ENCODE measurements at regions not wholly inside any gene's neighbourhood (a gene's known extent, or its start where the extent isn't known, plus 50 kb on each side); places are given as distances from the start of the nearest gene placed in this dataset.

DNA sequence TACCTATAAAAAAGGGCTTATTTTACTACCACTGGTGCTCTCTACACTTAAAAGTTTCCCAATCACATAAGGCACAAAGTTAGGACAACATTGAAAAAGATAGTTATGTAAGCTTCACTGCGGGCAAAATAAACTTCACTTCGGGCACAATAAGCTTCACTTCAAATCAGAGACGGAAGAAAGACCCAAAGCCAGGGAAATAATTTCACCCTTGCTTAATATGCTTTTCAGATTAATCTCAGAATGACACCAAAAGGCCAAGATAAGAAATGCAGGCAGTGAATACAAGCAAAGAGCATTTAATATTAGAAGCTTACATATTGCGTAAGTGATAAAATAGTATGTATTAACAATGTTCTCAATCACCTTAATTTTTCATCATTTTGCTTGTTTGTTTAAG is 444.2 kb downstream of the SETD4 start:
- Histone ChIP-seq H3K4me3 (ENCODE audit: low read depth in 1 of 5, low read length in 5 of 5) (no peak overlapping the region), H3K27me3 (ENCODE audit: control insufficient read depth in 5 of 5, insufficient read depth in 4 of 5, low read length in 5 of 5) (no peaks in the 10 kb centered on the region), H3K4me1 (ENCODE audit: control insufficient read depth in 5 of 5, insufficient read depth in 5 of 5, low read length in 5 of 5) (peaks cover 0 to 2% (median 0%) of the 10 kb centered on the region in 5 donors), H3K36me3 (ENCODE audit: control insufficient read depth in 5 of 5, insufficient read depth in 5 of 5, low read length in 5 of 5) (no peaks in the 10 kb centered on the region), H3K9ac (ENCODE audit: low read length in 5 of 5) (no peak overlapping the region), H3K27ac (ENCODE audit: low read depth, low read length) (no peak overlapping the region), H3K9me3 (ENCODE audit: control insufficient read depth in 5 of 5, low read length in 5 of 5) (no peaks in the 10 kb centered on the region)

DNA sequence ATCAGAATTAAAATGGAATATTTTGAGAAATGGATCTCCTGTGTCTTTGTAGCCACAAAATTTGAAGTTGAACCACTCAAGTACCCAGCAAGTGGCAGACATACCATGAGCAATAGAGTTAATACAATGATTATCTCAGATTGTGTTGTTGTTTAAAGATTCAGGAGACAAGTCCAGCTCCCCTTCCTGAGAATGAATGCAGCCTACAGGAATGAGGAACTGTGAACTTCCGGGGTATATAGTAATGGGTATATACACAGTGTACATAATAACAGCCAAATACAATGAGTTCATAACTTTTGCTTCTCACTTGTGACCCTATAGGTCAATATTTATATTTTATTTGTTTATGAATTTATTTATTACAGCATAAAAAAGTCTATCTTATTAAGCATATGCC is 445.0 kb downstream of the SETD4 start:
- Histone ChIP-seq H3K9me3 (ENCODE audit: control insufficient read depth in 5 of 5, low read length in 5 of 5) (no peaks in the 10 kb centered on the region), H3K27ac (ENCODE audit: low read depth, low read length) (no peak overlapping the region), H3K4me1 (ENCODE audit: control insufficient read depth in 5 of 5, insufficient read depth in 5 of 5, low read length in 5 of 5) (peaks cover 0 to 2% (median 0%) of the 10 kb centered on the region in 5 donors), H3K36me3 (ENCODE audit: control insufficient read depth in 5 of 5, insufficient read depth in 5 of 5, low read length in 5 of 5) (no peaks in the 10 kb centered on the region), H3K4me3 (ENCODE audit: low read depth in 1 of 5, low read length in 5 of 5) (no peak overlapping the region), H3K9ac (ENCODE audit: low read length in 5 of 5) (no peak overlapping the region), H3K27me3 (ENCODE audit: control insufficient read depth in 5 of 5, insufficient read depth in 4 of 5, low read length in 5 of 5) (no peaks in the 10 kb centered on the region)

DNA sequence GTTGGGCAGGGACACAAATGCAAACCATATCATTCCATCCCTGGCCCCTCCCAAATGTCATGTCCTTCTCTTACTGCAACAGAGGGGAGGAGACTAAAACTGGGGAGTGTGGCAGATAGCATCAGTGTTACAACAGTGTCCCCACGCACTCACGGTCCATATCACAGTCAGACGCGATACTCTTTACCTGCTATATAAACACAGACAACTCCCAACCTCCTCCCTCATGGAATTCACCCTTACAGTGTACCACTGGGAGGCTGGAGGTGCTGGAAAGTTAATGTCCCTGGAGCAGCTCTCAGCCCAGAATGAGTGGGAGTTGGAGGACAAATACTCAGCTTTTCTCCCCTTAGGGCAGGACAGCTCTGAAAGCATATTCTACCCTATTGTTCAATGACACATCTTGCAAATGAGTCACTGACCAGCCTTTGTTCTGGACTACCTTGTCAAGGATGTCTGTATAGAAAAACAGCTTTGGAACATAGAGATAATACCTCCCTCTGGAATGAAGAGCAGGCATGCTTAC is 445.9 kb downstream of the SETD4 start:
- Histone ChIP-seq H3K4me1 (ENCODE audit: control insufficient read depth in 5 of 5, insufficient read depth in 5 of 5, low read length in 5 of 5) (peaks cover 0 to 2% (median 0%) of the 10 kb centered on the region in 5 donors), H3K9me3 (ENCODE audit: control insufficient read depth in 5 of 5, low read length in 5 of 5) (no peaks in the 10 kb centered on the region), H3K36me3 (ENCODE audit: control insufficient read depth in 5 of 5, insufficient read depth in 5 of 5, low read length in 5 of 5) (no peaks in the 10 kb centered on the region), H3K27ac (ENCODE audit: low read depth, low read length) (no peak overlapping the region), H3K27me3 (ENCODE audit: control insufficient read depth in 5 of 5, insufficient read depth in 4 of 5, low read length in 5 of 5) (no peaks in the 10 kb centered on the region), H3K4me3 (ENCODE audit: low read depth in 1 of 5, low read length in 5 of 5) (no peak overlapping the region), H3K9ac (ENCODE audit: low read length in 5 of 5) (no peak overlapping the region)

DNA sequence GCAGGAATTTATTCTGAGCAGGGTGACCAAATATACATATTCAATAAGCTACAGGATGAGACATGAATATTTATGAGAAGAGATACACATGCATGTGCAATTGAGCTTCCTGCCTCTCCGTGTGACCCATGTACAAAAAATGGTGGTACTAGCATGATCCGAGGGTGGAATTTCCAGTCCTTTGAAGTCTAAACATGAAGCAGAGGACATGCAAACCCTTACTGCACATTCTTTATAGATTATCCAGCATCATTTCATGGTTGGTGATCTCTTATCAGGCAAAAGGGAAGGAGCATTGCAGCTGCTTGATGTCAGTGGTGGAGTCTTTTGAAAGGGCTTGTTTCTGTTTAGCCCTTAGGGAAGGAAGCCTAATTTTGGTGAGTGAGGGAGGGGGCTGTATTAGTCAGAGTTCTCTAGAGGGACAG is 448.6 kb downstream of the SETD4 start:
- Histone ChIP-seq H3K27ac (ENCODE audit: low read depth, low read length) (no peak overlapping the region), H3K9me3 (ENCODE audit: control insufficient read depth in 5 of 5, low read length in 5 of 5) (no peaks in the 10 kb centered on the region), H3K27me3 (ENCODE audit: control insufficient read depth in 5 of 5, insufficient read depth in 4 of 5, low read length in 5 of 5) (no peaks in the 10 kb centered on the region), H3K4me3 (ENCODE audit: low read depth in 1 of 5, low read length in 5 of 5) (no peak overlapping the region), H3K4me1 (ENCODE audit: control insufficient read depth in 5 of 5, insufficient read depth in 5 of 5, low read length in 5 of 5) (peaks cover 0 to 2% (median 0%) of the 10 kb centered on the region in 5 donors), H3K36me3 (ENCODE audit: control insufficient read depth in 5 of 5, insufficient read depth in 5 of 5, low read length in 5 of 5) (no peaks in the 10 kb centered on the region), H3K9ac (ENCODE audit: low read length in 5 of 5) (no peak overlapping the region)

DNA sequence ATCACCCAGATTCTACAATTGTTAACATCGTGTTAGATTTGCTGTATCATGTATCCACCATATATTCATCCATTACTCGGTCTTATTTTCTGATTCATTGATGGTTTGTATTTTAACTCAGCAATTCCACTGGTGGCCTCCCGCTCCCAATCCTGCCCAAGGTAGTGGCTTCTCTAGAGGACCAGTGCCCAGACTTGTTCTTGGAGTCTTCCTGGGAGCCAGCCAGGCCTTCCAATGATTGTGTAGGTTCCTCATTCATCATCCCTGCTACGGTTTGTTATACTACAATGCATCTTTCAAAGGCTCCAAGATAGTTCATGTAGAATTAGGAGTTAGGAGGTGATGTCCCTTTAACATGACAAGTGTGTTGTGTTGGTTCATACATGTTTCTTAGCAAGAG is 451.1 kb downstream of the SETD4 start:
- Histone ChIP-seq H3K4me1 (ENCODE audit: control insufficient read depth in 5 of 5, insufficient read depth in 5 of 5, low read length in 5 of 5) (peaks cover 0 to 2% (median 0%) of the 10 kb centered on the region in 5 donors), H3K9ac (ENCODE audit: low read length in 5 of 5) (no peak overlapping the region), H3K27ac (ENCODE audit: low read depth, low read length) (no peak overlapping the region), H3K9me3 (ENCODE audit: control insufficient read depth in 5 of 5, low read length in 5 of 5) (no peaks in the 10 kb centered on the region), H3K36me3 (ENCODE audit: control insufficient read depth in 5 of 5, insufficient read depth in 5 of 5, low read length in 5 of 5) (no peaks in the 10 kb centered on the region), H3K27me3 (ENCODE audit: control insufficient read depth in 5 of 5, insufficient read depth in 4 of 5, low read length in 5 of 5) (no peaks in the 10 kb centered on the region), H3K4me3 (ENCODE audit: low read depth in 1 of 5, low read length in 5 of 5) (no peak overlapping the region)

DNA sequence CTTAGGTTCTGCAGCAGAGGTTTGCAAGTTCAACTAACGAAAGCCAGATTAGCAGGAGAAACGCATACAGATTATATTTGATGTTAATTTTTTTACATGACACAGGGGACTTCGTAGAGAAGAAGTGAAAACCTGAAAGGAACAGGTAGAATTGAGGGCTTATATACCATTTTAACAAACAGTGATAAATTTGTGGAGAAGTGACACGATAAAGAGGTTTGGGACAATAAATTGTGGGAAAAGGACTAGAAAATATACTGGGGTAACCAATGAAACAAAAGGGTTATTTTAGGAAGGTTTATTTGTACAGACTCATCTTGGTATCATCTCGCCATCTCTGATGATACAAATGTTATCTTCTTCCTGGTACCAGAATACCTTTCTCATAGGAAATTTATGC is 452.9 kb downstream of the SETD4 start:
- Histone ChIP-seq H3K4me3 (ENCODE audit: low read depth in 1 of 5, low read length in 5 of 5) (no peak overlapping the region), H3K9ac (ENCODE audit: low read length in 5 of 5) (no peak overlapping the region), H3K27ac (ENCODE audit: low read depth, low read length) (no peak overlapping the region), H3K9me3 (ENCODE audit: control insufficient read depth in 5 of 5, low read length in 5 of 5) (no peaks in the 10 kb centered on the region), H3K36me3 (ENCODE audit: control insufficient read depth in 5 of 5, insufficient read depth in 5 of 5, low read length in 5 of 5) (no peaks in the 10 kb centered on the region), H3K27me3 (ENCODE audit: control insufficient read depth in 5 of 5, insufficient read depth in 4 of 5, low read length in 5 of 5) (peaks cover 0 to 5% (median 0%) of the 10 kb centered on the region in 5 donors), H3K4me1 (ENCODE audit: control insufficient read depth in 5 of 5, insufficient read depth in 5 of 5, low read length in 5 of 5) (no peaks in the 10 kb centered on the region)

DNA sequence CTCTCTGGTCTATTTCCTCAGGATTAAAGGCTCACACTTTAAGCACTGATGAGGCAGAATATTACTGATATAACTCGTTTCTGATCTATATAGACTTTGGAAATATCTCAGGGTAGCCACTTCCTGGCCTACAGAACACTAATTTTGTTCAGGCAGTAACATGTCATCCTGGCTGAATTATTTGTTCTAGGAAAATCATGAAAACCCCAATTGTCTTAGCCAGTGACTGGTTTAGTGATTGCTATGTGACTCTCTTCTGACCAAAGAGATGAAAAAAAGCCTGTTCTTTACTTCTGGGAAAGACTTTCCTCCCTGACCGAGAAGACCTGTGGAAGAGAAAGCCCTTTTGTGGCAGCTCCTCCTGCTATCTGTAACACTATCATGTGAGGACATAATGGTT is 453.7 kb downstream of the SETD4 start:
- Histone ChIP-seq H3K27me3 (ENCODE audit: control insufficient read depth in 5 of 5, insufficient read depth in 4 of 5, low read length in 5 of 5) (peaks cover 0 to 5% (median 0%) of the 10 kb centered on the region in 5 donors), H3K27ac (ENCODE audit: low read depth, low read length) (no peak overlapping the region), H3K4me3 (ENCODE audit: low read depth in 1 of 5, low read length in 5 of 5) (no peak overlapping the region), H3K36me3 (ENCODE audit: control insufficient read depth in 5 of 5, insufficient read depth in 5 of 5, low read length in 5 of 5) (no peaks in the 10 kb centered on the region), H3K9ac (ENCODE audit: low read length in 5 of 5) (no peak overlapping the region), H3K9me3 (ENCODE audit: control insufficient read depth in 5 of 5, low read length in 5 of 5) (no peaks in the 10 kb centered on the region), H3K4me1 (ENCODE audit: control insufficient read depth in 5 of 5, insufficient read depth in 5 of 5, low read length in 5 of 5) (no peaks in the 10 kb centered on the region)

DNA sequence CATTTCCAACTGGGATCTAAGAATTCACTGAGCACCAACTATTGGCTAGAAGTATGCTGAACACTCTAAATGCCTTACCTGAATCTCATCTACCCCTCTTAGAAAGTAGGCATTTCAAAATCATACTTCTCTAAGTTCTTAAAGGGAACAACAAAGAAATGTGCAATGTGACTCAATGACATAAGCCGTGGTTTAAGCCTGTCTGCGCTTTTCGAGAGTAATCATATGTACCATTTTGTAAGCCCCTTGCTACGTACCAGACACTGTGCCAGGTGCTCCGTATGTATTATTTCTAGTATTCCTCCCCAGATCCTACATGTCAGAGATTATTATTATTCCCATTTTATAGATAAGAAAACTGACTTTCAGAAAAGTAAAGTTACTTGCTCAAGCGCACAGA is 454.2 kb downstream of the SETD4 start:
- H3K36me3 ChIP-seq (ENCODE audit: control insufficient read depth in 5 of 5, insufficient read depth in 5 of 5, low read length in 5 of 5) = no peaks in the 10 kb centered on the region
- peaks cover 0 to 5% (median 0%) of the 10 kb centered on the region in 5 donors for H3K27me3 ChIP-seq (ENCODE audit: control insufficient read depth in 5 of 5, insufficient read depth in 4 of 5, low read length in 5 of 5)
- no peak overlapping the region for H3K27ac ChIP-seq (ENCODE audit: low read depth, low read length)

DNA sequence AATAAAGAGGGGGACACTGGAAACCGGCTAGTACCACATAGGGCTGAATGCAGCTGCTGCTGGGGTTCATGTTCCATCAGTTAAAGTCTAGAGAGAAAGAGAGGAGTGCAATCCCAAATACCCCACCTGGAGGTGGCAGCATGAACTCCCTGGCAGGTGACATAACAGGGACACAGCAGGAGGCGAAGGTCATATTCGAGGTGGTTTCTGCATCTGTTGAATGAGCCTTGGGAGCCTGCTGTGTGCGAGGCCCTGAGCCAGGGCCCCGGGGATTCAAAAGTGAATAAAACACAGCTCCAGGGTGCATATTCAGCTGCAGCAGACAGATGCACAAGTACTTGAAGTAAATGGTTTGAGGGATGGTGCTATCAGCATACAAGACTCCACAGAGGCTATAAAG is 456.8 kb downstream of the SETD4 start:
- no peak overlapping the region for H3K27ac ChIP-seq (ENCODE audit: low read depth, low read length)
- no peak overlapping the region for H3K9ac ChIP-seq (ENCODE audit: low read length in 5 of 5)
- peaks cover 0 to 5% (median 2%) of the 10 kb centered on the region in 5 donors for H3K27me3 ChIP-seq (ENCODE audit: control insufficient read depth in 5 of 5, insufficient read depth in 4 of 5, low read length in 5 of 5)
- H3K4me3 ChIP-seq (ENCODE audit: low read depth in 1 of 5, low read length in 5 of 5) = no peak overlapping the region
- H3K4me1 ChIP-seq (ENCODE audit: control insufficient read depth in 5 of 5, insufficient read depth in 5 of 5, low read length in 5 of 5) = no peaks in the 10 kb centered on the region
- H3K9me3 ChIP-seq (ENCODE audit: control insufficient read depth in 5 of 5, low read length in 5 of 5) = no peaks in the 10 kb centered on the region
- H3K36me3 ChIP-seq (ENCODE audit: control insufficient read depth in 5 of 5, insufficient read depth in 5 of 5, low read length in 5 of 5) = no peaks in the 10 kb centered on the region

More for the DNA sequence above, 454.2 kb downstream of the SETD4 start:
- no peak overlapping the region for H3K9ac ChIP-seq (ENCODE audit: low read length in 5 of 5)
- no peaks in the 10 kb centered on the region for H3K9me3 ChIP-seq (ENCODE audit: control insufficient read depth in 5 of 5, low read length in 5 of 5)
- H3K4me3 ChIP-seq (ENCODE audit: low read depth in 1 of 5, low read length in 5 of 5) = no peak overlapping the region
- no peaks in the 10 kb centered on the region for H3K4me1 ChIP-seq (ENCODE audit: control insufficient read depth in 5 of 5, insufficient read depth in 5 of 5, low read length in 5 of 5)

DNA sequence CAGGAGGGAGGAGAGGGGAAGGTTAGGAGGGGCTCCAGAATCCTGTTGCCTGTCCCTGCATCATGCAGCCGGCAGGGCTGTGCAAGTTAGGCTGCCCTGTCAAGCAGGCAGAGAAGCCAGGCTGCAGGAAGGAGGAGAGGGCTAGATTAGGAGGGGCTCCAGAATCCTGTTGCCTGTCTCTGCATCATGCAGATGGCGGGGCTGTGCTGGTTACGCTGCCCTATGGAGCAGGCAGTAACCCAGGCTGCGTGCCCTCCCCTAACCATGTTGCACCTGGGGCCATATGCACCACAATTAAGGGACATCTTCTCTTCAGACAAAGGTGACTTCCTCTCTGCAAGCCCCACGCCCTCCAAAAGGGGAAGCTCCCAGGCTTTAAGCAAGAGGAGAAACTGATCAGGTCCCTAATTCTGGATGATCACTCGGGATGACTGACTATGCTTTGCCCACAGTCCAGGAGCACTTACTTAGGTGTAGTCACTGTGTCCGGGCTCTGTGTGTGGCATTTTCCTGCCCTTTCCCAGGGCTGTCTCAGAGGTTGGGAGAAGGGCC is 457.4 kb downstream of the SETD4 start:
- H3K9ac ChIP-seq (ENCODE audit: low read length in 5 of 5) = no peak overlapping the region
- peaks cover 0 to 5% (median 4%) of the 10 kb centered on the region in 5 donors for H3K27me3 ChIP-seq (ENCODE audit: control insufficient read depth in 5 of 5, insufficient read depth in 4 of 5, low read length in 5 of 5)
- H3K27ac ChIP-seq (ENCODE audit: low read depth, low read length) = no peak overlapping the region
- no peak overlapping the region for H3K4me3 ChIP-seq (ENCODE audit: low read depth in 1 of 5, low read length in 5 of 5)
- H3K9me3 ChIP-seq (ENCODE audit: control insufficient read depth in 5 of 5, low read length in 5 of 5) = no peaks in the 10 kb centered on the region
- no peaks in the 10 kb centered on the region for H3K4me1 ChIP-seq (ENCODE audit: control insufficient read depth in 5 of 5, insufficient read depth in 5 of 5, low read length in 5 of 5)
- H3K36me3 ChIP-seq (ENCODE audit: control insufficient read depth in 5 of 5, insufficient read depth in 5 of 5, low read length in 5 of 5) = no peaks in the 10 kb centered on the region

All from subcutaneous abdominal adipose tissue (tissue), 5 donors.